Nephron (organoid): ENCODE measurements at regions not wholly inside any gene's neighbourhood (a gene's known extent, or its start where the extent isn't known, plus 50 kb on each side); places are given as distances from the start of the nearest gene placed in this dataset.
A peak's percentile ranks its signal among the peaks of the same experiment; 100 is the strongest.

Experiments
- H3K27ac Mint-ChIP-seq, 3 experiments: 2 replicates each; pipeline ENCODE4 v1.8.0; 2020; ENCODE audit warnings: mixed read lengths in 3 of 3, mild to moderate bottlenecking in 2 of 3, moderate library complexity in 1 of 3
- H3K27me3 Mint-ChIP-seq: 2 replicates; pipeline ENCODE4 v1.8.0; 2021; ENCODE audit warnings: low read depth, mild to moderate bottlenecking, moderate library complexity, mixed read lengths
- H3K36me3 Mint-ChIP-seq: 2 replicates; pipeline ENCODE4 v1.8.0; 2020; ENCODE audit warnings: low read depth, mixed read lengths
- H3K4me1 Mint-ChIP-seq: 2 replicates; pipeline ENCODE4 v1.8.0; 2020; ENCODE audit warnings: mixed read lengths
- H3K4me3 Mint-ChIP-seq, 3 experiments: 2 replicates each; pipeline ENCODE4 v1.8.0; 2020; ENCODE audit warnings: mild to moderate bottlenecking in 3 of 3, mixed read lengths in 3 of 3, moderate library complexity in 2 of 3
- H3K9me3 Mint-ChIP-seq: 2 replicates; pipeline ENCODE4 v1.8.0; 2020; ENCODE audit warnings: mixed read lengths
- CTCF ChIP-seq, 3 experiments: fragments of 200-600 bp; sonication (generic); IDR thresholded peaks; one replicate each; pipeline ENCODE4 v1.5.0; 2021; ENCODE audit warnings: antibody characterized with exemption in 3 of 3; ENCODE audit not compliant: unreplicated experiment in 3 of 3

- Mint-ChIP-seq H3K4me3 (no peak overlapping the region), H3K27ac (peak overlapping the region in 1 of 3 experiments; percentile 7), H3K9me3 (peaks cover 18% of the 10 kb centered on the region), H3K4me1 (no peaks in the 10 kb centered on the region), H3K27me3 (no peaks in the 10 kb centered on the region), H3K36me3 (peaks cover 10% of the 10 kb centered on the region)
- TF ChIP-seq CTCF (IDR thresholded peaks at IDR 0.05; ENCODE audit: unreplicated experiment in 3 of 3) = no peak
These were observed 399.8 kb upstream of the MAD2L1 start for GRCh38 chr4:120466429-120466828.

DNA sequence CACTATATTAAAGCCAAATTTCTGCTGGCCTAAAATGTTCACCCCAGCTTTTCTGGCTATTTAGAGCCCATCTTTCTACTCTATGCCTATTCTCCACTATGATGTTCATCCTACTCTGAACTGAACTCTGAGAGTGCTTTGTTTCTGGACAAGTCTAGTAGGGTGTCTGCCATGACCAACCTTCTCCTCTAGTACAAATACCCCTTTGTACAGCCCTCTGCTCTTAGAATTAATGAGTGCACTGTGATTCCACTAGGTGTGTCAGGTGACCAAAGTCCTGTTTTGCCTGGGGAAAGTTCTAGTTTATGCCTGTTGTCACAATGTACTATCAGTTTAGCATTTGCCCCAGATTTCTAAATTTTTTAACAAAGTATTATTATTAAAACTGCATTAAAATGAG lies 388.1 kb upstream of the MAD2L1 start:
- Mint-ChIP-seq H3K27me3 (no peaks in the 10 kb centered on the region), H3K9me3 (no peaks in the 10 kb centered on the region), H3K36me3 (no peaks in the 10 kb centered on the region), H3K27ac (no peak overlapping the region), H3K4me1 (no peaks in the 10 kb centered on the region), H3K4me3 (no peak overlapping the region)
- TF ChIP-seq CTCF (IDR thresholded peaks at IDR 0.05; ENCODE audit: unreplicated experiment in 3 of 3) = no peak

- no peaks in the 10 kb centered on the region for H3K4me1 Mint-ChIP-seq
- no peak overlapping the region for H3K27ac Mint-ChIP-seq
- no peaks in the 10 kb centered on the region for H3K27me3 Mint-ChIP-seq
- H3K36me3 Mint-ChIP-seq = no peaks in the 10 kb centered on the region
- TF ChIP-seq CTCF (IDR thresholded peaks at IDR 0.05; ENCODE audit: unreplicated experiment in 3 of 3) = no peak
- no peaks in the 10 kb centered on the region for H3K9me3 Mint-ChIP-seq
- no peak overlapping the region for H3K4me3 Mint-ChIP-seq
These were observed 385.9 kb upstream of the MAD2L1 start for GRCh38 chr4:120452536-120452935.

GRCh38 chr4:120452001-120452400 lies 385.4 kb upstream of the MAD2L1 start:
- H3K27ac Mint-ChIP-seq = no peak overlapping the region
- no peaks in the 10 kb centered on the region for H3K4me1 Mint-ChIP-seq
- no peaks in the 10 kb centered on the region for H3K27me3 Mint-ChIP-seq
- no peak overlapping the region for H3K4me3 Mint-ChIP-seq
- no peak for TF ChIP-seq CTCF (IDR thresholded peaks at IDR 0.05; ENCODE audit: unreplicated experiment in 3 of 3)
- H3K36me3 Mint-ChIP-seq = no peaks in the 10 kb centered on the region
- no peaks in the 10 kb centered on the region for H3K9me3 Mint-ChIP-seq

GRCh38 chr4:120447774-120448173 lies 381.1 kb upstream of the MAD2L1 start:
- H3K36me3 Mint-ChIP-seq = no peaks in the 10 kb centered on the region
- H3K4me3 Mint-ChIP-seq = no peak overlapping the region

More at GRCh38 chr4:120447774-120448173, 381.1 kb upstream of the MAD2L1 start:
- Mint-ChIP-seq H3K27me3 (no peaks in the 10 kb centered on the region), H3K27ac (no peak overlapping the region), H3K9me3 (no peaks in the 10 kb centered on the region), H3K4me1 (no peaks in the 10 kb centered on the region)
- no peak for TF ChIP-seq CTCF (IDR thresholded peaks at IDR 0.05; ENCODE audit: unreplicated experiment in 3 of 3)
